AG09309 (cell line): ENCODE measurements at regions not wholly inside any gene's neighbourhood (a gene's known extent, or its start where the extent isn't known, plus 50 kb on each side); places are given as distances from the start of the nearest gene placed in this dataset.

ENCODE experiments used
- DNase-seq: peaks from one replicate; pipeline ENCODE4 v3.0.0-alpha.2; 2010; ENCODE audit warnings: low read depth
- H3K4me3 ChIP-seq: 2 replicates; pipeline ENCODE4 v1.5.1; 2011; ENCODE audit warnings: mild to moderate bottlenecking, low read depth, low read length, moderate library complexity; ENCODE audit not compliant: control insufficient read depth
- TF ChIP-seq, protein P1 (sequence below): IDR thresholded peaks from 2 replicates; pipeline ENCODE4 v1.5.1; 2011; ENCODE audit warnings: mild to moderate bottlenecking, low read depth, low read length, inconsistent platforms; ENCODE audit not compliant: insufficient read depth, control insufficient read depth; ENCODE audit errors: missing control alignments

DNA sequence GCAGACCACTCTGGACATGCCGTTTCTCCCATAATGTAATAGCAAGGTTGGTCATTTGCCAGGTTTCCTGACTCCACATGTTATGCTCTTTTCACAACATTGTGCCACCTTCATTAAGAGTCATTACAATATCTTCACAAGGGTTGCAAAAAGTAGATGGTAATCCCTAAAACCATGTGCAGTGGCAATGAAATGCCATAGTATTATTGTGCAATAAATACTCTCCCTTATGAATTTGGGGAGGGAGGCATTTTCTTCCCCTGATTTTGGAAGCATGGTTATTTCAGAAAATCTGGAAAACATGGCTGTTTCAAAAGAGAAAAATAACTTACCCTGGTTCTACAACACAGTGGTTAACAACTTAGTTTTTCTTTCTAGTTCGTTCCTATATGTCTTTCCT, 75.1 kb downstream of the BLTP1 start:
- no peak for DNase-seq
- TF ChIP-seq, protein P1, sequence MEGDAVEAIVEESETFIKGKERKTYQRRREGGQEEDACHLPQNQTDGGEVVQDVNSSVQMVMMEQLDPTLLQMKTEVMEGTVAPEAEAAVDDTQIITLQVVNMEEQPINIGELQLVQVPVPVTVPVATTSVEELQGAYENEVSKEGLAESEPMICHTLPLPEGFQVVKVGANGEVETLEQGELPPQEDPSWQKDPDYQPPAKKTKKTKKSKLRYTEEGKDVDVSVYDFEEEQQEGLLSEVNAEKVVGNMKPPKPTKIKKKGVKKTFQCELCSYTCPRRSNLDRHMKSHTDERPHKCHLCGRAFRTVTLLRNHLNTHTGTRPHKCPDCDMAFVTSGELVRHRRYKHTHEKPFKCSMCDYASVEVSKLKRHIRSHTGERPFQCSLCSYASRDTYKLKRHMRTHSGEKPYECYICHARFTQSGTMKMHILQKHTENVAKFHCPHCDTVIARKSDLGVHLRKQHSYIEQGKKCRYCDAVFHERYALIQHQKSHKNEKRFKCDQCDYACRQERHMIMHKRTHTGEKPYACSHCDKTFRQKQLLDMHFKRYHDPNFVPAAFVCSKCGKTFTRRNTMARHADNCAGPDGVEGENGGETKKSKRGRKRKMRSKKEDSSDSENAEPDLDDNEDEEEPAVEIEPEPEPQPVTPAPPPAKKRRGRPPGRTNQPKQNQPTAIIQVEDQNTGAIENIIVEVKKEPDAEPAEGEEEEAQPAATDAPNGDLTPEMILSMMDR = no peak
- no peak overlapping the region for H3K4me3 ChIP-seq

DNA sequence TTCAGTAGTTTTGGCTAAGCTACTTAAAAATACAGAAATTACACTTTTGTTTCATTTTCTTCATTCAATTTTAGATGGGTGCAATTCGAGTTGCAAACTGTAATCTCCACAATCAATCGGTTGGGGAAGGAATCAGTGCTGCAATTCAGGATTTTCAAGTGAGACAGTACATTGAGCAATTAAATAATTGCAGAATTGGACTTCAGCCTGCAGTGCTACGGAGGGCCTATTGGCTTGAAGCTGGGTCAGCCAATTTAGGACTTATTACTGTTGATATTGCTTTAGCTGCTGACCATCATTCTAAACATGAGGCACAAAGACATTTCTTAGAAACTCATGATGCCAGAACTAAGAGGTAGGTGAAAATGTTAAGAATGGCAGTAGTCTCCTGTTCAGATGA, 77.7 kb downstream of the BLTP1 start:
- no peak for DNase-seq
- TF ChIP-seq, protein P1 = no peak
- H3K4me3 ChIP-seq = no peak overlapping the region

- H3K4me3 ChIP-seq = no peak overlapping the region
- DNase-seq = no peak
- TF ChIP-seq, protein P1 = no peak
These were observed 80.5 kb downstream of the BLTP1 start for GRCh38 chr4:122232633-122233032.

DNA sequence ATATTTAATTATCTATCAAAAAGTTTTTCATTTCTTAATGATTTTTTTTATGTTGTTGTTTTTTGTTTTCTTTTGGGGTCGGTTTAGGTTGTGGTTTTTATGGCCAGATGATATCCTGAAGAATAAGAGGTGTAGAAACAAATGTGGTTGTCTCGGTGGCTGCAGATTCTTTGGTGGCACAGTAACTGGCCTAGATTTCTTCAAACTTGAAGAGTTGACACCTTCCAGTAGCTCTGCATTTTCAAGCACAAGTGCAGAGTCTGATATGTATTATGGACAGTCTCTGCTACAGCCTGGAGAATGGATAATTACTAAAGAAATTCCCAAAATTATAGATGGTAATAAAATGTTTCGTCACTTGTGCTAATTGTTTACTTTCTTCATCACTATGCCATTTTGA, 82.6 kb downstream of the BLTP1 start:
- H3K4me3 ChIP-seq = no peak overlapping the region
- TF ChIP-seq, protein P1 = no peak
- no peak for DNase-seq

GRCh38 chr4:122243785-122244184, 91.7 kb downstream of the BLTP1 start:
- no peak overlapping the region for H3K4me3 ChIP-seq
- TF ChIP-seq, protein P1 = no peak
- DNase-seq = no peak

DNA sequence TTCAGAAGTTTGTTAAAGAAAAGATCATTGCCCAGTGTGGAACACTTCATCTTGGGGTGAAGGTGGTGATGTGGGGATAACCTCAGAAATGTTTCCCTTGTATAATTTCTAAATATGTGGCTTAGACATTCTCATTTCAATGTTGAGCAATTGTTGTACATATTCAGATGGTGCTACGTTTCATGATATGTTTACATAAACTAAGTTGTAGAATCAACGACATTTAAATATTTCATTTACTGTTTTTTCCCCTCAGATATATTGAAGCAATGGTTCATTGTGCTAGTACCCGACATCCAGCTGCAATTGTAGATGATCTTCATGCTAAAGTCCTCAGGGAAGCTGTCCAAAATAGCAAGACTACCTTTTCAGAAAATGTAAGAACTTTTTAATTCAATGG, 92.6 kb downstream of the BLTP1 start:
- DNase-seq = no peak
- no peak overlapping the region for H3K4me3 ChIP-seq
- TF ChIP-seq, protein P1 = no peak

GRCh38 chr4:122246551-122246950, 94.4 kb downstream of the BLTP1 start:
- H3K4me3 ChIP-seq = no peak overlapping the region
- DNase-seq = no peak
- TF ChIP-seq, protein P1 = no peak
